T-cell (primary cell): ENCODE measurements at regions not wholly inside any gene's neighbourhood (a gene's known extent, or its start where the extent isn't known, plus 50 kb on each side); places are given as distances from the start of the nearest gene placed in this dataset.

Experiments used
- ATAC-seq, 4 experiments: fragments of 200-7000 bp in 3 of 4; fragments of 150-1000 bp in 1 of 4; cut with Tn5 transposase; replicated peaks in 1 of 4; 1 replicate in 3 of 4; 2 replicates in 1 of 4; pipeline ENCODE4 v1.10.0; 2021; ENCODE audit warnings: moderate library complexity in 3 of 4, mild to moderate bottlenecking in 2 of 4, moderate number of reproducible peaks in 1 of 4
- CTCF ChIA-PET, 2 donors: fragments of 300-600 bp; sonication (Branson Sonifier 250); formaldehyde crosslinking; loops; one replicate each; lab custom pipeline; 2022; ENCODE audit warnings: antibody characterized with exemption in 2 of 2; lab: Charles Lee
- POLR2A ChIA-PET, 2 donors: fragments of 300-600 bp; sonication (Branson Sonifier 250); formaldehyde crosslinking; loops; one replicate each; lab custom pipeline; 2022; ENCODE audit warnings: antibody characterized with exemption in 2 of 2; lab: Charles Lee
- DNase-seq, 35 experiments: peaks; one replicate each; pipeline versions ENCODE4 v3.0.0 to v3.0.0-alpha.2; 2013 to 2023
- H3K27ac ChIP-seq: one replicate; pipeline ENCODE4 v1.5.1; 2013; ENCODE audit warnings: low read length
- H3K27me3 ChIP-seq, 2 experiments: replicated peaks in 1 of 2; 1 replicate in 1 of 2; 2 replicates in 1 of 2; pipeline versions ENCODE4 v1.6.1 to v1.7.0; 2013; ENCODE audit warnings: low read length in 1 of 2, mixed read lengths in 1 of 2; ENCODE audit not compliant: control insufficient read depth in 2 of 2, insufficient read depth in 2 of 2; ENCODE audit errors: extremely low read depth in 1 of 2
- H3K36me3 ChIP-seq, 2 donors: 1 replicate in 1 of 2; 2 replicates in 1 of 2; pipeline versions ENCODE4 v1.6.1 to v1.7.0; 2013; ENCODE audit warnings: low read length in 1 of 2; ENCODE audit not compliant: control insufficient read depth in 2 of 2, insufficient read depth in 1 of 2; ENCODE audit errors: extremely low read depth in 1 of 2
- H3K4me1 ChIP-seq, 2 experiments: 1 replicate in 1 of 2; 2 replicates in 1 of 2; pipeline versions ENCODE4 v1.6.1 to v1.7.0; 2013; ENCODE audit warnings: low read length in 2 of 2, mixed read lengths in 1 of 2; ENCODE audit not compliant: insufficient read depth in 2 of 2, control insufficient read depth in 1 of 2; ENCODE audit errors: extremely low read depth in 1 of 2
- H3K4me3 ChIP-seq, 2 donors: 1 replicate in 1 of 2; 2 replicates in 1 of 2; pipeline versions ENCODE4 v1.5.1 to v1.7.0; 2013; ENCODE audit warnings: mild to moderate bottlenecking in 2 of 2, low read length in 1 of 2, moderate library complexity in 1 of 2; ENCODE audit not compliant: control insufficient read depth in 1 of 2; ENCODE audit errors: extremely low read depth in 1 of 2
- H3K9me3 ChIP-seq: 2 replicates; pipeline ENCODE4 v1.7.0; 2013
- H3K27ac Mint-ChIP-seq, 2 donors: one replicate each; pipeline ENCODE4 v1.8.0; 2020 to 2021; ENCODE audit warnings: mild to moderate bottlenecking in 2 of 2, mixed read lengths in 2 of 2
- H3K27me3 Mint-ChIP-seq, 2 donors: one replicate each; pipeline ENCODE4 v1.8.0; 2021 to 2022; ENCODE audit warnings: mixed read lengths in 2 of 2
- H3K36me3 Mint-ChIP-seq: one replicate; pipeline ENCODE4 v1.8.0; 2021; ENCODE audit warnings: mixed read lengths
- H3K4me1 Mint-ChIP-seq, 3 donors: one replicate each; pipeline ENCODE4 v1.8.0; 2020 to 2022; ENCODE audit warnings: mixed read lengths in 3 of 3, mild to moderate bottlenecking in 1 of 3
- H3K4me3 Mint-ChIP-seq, 3 donors: one replicate each; pipeline ENCODE4 v1.8.0; 2020 to 2022; ENCODE audit warnings: mild to moderate bottlenecking in 3 of 3, mixed read lengths in 3 of 3, moderate library complexity in 3 of 3
- H3K9me3 Mint-ChIP-seq, 3 donors: one replicate each; pipeline ENCODE4 v1.8.0; 2020 to 2022; ENCODE audit warnings: mixed read lengths in 3 of 3
- WGBS: methylation state at CpG from one replicate; pipeline ENCODE4 v1.1.5; 2013; ENCODE audit warnings: missing lambda C conversion rate; ENCODE audit not compliant: insufficient coverage; 5-methylcytosine and 5-hydroxymethylcytosine counted together

DNA sequence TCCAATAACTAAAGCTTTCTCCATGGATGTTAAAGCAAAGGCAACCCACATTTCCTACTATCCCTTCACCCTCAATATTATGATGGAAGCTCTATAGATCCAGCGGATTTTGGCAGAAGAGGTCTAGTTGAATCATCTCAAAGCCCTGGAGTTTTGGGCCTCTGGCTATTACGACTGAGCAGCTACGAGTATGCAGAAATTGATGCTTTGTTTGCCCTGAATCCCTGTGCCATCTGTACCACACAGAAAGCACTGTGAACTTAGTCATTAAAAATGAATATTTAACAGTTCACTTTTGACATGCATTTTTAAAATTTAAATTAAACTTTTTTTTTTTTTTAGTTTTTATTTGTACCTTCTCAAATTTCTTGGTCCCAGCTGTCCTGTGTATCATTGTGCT, 705.4 kb upstream of the PTBP2 start:
- no peak overlapping the region for H3K4me3 Mint-ChIP-seq
- ChIA-PET POLR2A (interaction anchor here in 1 of 2 donors (0.7 kb wide), 1 partner anchor 14 kb away, joined by 3 read pairs; no protein-coding TSS in a partner anchor), CTCF (no interaction called here)
- H3K36me3 Mint-ChIP-seq = no peaks in the 10 kb centered on the region
- H3K36me3 ChIP-seq = no peaks in the 10 kb centered on the region
- H3K9me3 Mint-ChIP-seq = peaks cover 5 to 8% (median 8%) of the 10 kb centered on the region in 3 donors
- no peaks in the 10 kb centered on the region for H3K9me3 ChIP-seq
- no peaks in the 10 kb centered on the region for H3K4me1 ChIP-seq
- ATAC-seq (no peak), DNase-seq (no peak)
- H3K27ac Mint-ChIP-seq = no peak overlapping the region
- H3K4me1 Mint-ChIP-seq = no peaks in the 10 kb centered on the region
- no peak overlapping the region for H3K4me3 ChIP-seq
- H3K27me3 Mint-ChIP-seq = no peaks in the 10 kb centered on the region
- no peak overlapping the region for H3K27ac ChIP-seq
- H3K27me3 ChIP-seq = no peaks in the 10 kb centered on the region
- no CpG with 5 or more reads among the region's 3 CpGs for WGBS

DNA sequence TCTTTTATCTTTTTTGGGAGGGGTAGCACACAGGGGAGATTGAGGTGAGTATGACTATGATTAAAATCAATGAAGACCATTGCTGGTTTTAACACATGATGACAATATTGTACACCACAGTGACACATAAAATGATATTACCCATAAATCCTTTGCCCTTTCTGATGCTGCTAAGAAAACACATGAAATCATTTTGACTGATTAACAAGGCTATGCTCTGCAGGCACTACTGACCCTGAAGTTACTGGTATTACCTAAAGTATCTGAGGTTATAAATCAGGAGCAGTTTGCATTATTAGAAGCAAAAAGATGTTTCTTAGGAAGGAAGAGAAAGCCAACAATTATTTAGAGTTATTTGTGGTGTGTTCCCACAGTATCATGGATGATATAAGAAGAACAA, 701.2 kb upstream of the PTBP2 start:
- H3K9me3 Mint-ChIP-seq = peaks cover 0 to 4% (median 1%) of the 10 kb centered on the region in 3 donors
- ATAC-seq (no peak), DNase-seq (no peak)
- Histone ChIP-seq H3K4me1 (no peaks in the 10 kb centered on the region), H3K27ac (no peak overlapping the region), H3K36me3 (no peaks in the 10 kb centered on the region), H3K4me3 (no peak overlapping the region), H3K9me3 (no peaks in the 10 kb centered on the region), H3K27me3 (no peaks in the 10 kb centered on the region)
- no peak overlapping the region for H3K27ac Mint-ChIP-seq
- H3K36me3 Mint-ChIP-seq = no peaks in the 10 kb centered on the region
- CTCF ChIA-PET = no interaction called here
- POLR2A ChIA-PET = no interaction called here
- H3K4me1 Mint-ChIP-seq = no peaks in the 10 kb centered on the region
- H3K4me3 Mint-ChIP-seq = no peak overlapping the region
- H3K27me3 Mint-ChIP-seq = no peaks in the 10 kb centered on the region

DNA sequence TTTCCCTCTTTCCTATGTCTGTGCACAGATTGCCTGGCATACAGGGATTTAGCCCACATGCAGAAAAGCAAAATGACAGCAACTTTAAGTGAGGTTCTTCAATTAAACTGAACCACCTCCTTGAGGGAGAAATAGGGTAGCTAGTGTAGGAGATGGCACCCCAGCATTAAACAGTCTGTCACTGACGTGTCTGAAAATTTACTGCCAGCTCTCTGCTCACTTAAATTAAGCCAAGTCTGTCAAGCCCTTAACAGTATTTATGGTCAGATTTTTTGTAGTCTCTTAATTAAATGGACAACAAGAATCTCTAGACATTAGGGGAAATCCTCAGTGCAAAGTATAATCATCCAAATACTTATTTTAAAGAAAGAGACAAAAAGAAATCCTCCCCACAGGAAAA, 696.5 kb upstream of the PTBP2 start:
- POLR2A ChIA-PET = no interaction called here
- ATAC-seq (no peak), DNase-seq (no peak)
- no peaks in the 10 kb centered on the region for H3K9me3 ChIP-seq
- no peaks in the 10 kb centered on the region for H3K27me3 ChIP-seq
- WGBS = no CpG with 5 or more reads among the region's 1 CpG
- no peaks in the 10 kb centered on the region for H3K27me3 Mint-ChIP-seq
- no peaks in the 10 kb centered on the region for H3K36me3 ChIP-seq
- no peak overlapping the region for H3K27ac Mint-ChIP-seq
- no peaks in the 10 kb centered on the region for H3K36me3 Mint-ChIP-seq
- H3K4me1 ChIP-seq = no peaks in the 10 kb centered on the region
- no peak overlapping the region for H3K4me3 Mint-ChIP-seq
- H3K4me3 ChIP-seq = no peak overlapping the region
- CTCF ChIA-PET = no interaction called here
- no peak overlapping the region for H3K27ac ChIP-seq
- no peaks in the 10 kb centered on the region for H3K9me3 Mint-ChIP-seq
- H3K4me1 Mint-ChIP-seq = no peaks in the 10 kb centered on the region

DNA sequence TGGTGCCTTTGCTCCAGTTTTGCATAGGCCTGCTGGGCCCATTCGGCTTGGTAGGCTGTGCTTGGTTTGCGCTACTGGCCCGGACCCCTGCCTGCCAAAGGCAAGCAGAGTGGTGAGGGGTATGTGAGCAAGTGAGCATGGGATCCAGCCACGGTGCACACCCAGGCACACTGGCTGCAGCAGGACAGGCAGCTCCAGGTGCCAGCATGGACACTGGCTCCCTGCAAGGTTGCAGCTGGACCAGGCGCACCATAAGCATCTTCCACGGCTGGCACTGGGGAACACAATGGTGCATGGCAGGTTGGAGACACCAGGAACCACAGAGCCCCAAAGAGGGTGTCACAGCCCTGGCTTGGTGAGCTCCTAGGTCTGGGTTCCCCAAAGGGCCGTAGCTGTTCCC, 693.5 kb upstream of the PTBP2 start:
- no peak overlapping the region for H3K27ac ChIP-seq
- no peak for DNase-seq
- Mint-ChIP-seq H3K4me1 (no peaks in the 10 kb centered on the region), H3K9me3 (peaks cover 0 to under 1% (median 0%) of the 10 kb centered on the region in 3 donors), H3K4me3 (no peak overlapping the region), H3K27me3 (no peaks in the 10 kb centered on the region), H3K27ac (no peak overlapping the region), H3K36me3 (no peaks in the 10 kb centered on the region)
- no peaks in the 10 kb centered on the region for H3K4me1 ChIP-seq
- no peak for ATAC-seq
- 90% methylated on average over 6 of the region's 7 CpGs for WGBS
- ChIA-PET CTCF (no interaction called here), POLR2A (no interaction called here)
- H3K4me3 ChIP-seq = no peak overlapping the region
- H3K9me3 ChIP-seq = no peaks in the 10 kb centered on the region
- no peaks in the 10 kb centered on the region for H3K36me3 ChIP-seq
- no peaks in the 10 kb centered on the region for H3K27me3 ChIP-seq

DNA sequence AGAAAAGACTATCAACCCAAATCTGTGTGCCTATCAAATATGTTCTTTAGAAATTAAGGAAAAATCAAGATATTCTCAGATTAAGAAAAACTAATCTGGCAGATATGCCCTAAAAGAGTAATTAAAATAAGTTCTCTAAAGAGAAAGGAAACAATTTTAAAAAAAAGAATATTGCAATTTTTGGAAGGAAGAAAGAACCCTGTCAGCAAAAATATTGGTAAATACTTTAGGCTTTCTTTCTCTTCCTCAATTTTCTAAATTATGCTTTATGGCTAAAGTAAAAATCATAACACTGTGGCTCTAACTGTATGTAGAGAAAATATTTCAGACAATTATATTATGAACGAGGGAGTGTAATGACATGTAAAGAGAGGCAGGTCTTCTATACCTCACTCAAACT, 691.3 kb upstream of the PTBP2 start:
- Mint-ChIP-seq H3K27ac (no peak overlapping the region), H3K4me3 (no peak overlapping the region), H3K36me3 (no peaks in the 10 kb centered on the region), H3K4me1 (no peaks in the 10 kb centered on the region), H3K9me3 (peaks cover 0 to 8% (median 2%) of the 10 kb centered on the region in 3 donors), H3K27me3 (no peaks in the 10 kb centered on the region)
- H3K27me3 ChIP-seq = no peaks in the 10 kb centered on the region
- DNase-seq = no peak
- no peaks in the 10 kb centered on the region for H3K36me3 ChIP-seq
- ATAC-seq = no peak
- POLR2A ChIA-PET = no interaction called here
- H3K4me1 ChIP-seq = no peaks in the 10 kb centered on the region
- CTCF ChIA-PET = no interaction called here
- no CpG with 5 or more reads among the region's 1 CpG for WGBS
- no peak overlapping the region for H3K4me3 ChIP-seq
- no peak overlapping the region for H3K27ac ChIP-seq
- no peaks in the 10 kb centered on the region for H3K9me3 ChIP-seq

DNA sequence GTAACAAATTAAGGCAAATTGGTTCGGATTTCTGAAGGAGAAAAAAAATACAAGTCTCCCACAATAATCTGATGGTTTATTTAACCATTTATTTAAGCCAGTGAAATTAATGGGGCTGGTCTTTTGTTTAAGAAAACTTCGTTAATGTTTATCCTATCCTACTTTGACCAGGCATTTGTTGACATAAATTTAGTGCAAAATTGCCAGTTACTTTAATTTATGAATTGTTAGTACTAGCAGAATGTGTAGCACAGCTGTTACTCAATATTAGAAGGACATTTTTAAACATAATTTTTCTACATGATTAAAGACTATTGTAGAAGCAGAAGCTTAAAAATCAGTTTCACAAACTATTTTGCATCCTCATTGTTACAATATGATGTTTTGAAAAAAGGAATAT, 687.6 kb upstream of the PTBP2 start:
- ATAC-seq (no peak), DNase-seq (no peak)
- Histone ChIP-seq H3K27me3 (no peaks in the 10 kb centered on the region), H3K9me3 (no peaks in the 10 kb centered on the region), H3K27ac (no peak overlapping the region), H3K4me1 (no peaks in the 10 kb centered on the region), H3K36me3 (no peaks in the 10 kb centered on the region), H3K4me3 (no peak overlapping the region)
- WGBS = no CpG with 5 or more reads among the region's 2 CpGs
- H3K4me3 Mint-ChIP-seq = no peak overlapping the region
- no peaks in the 10 kb centered on the region for H3K36me3 Mint-ChIP-seq
- peaks cover 4 to 8% (median 7%) of the 10 kb centered on the region in 3 donors for H3K9me3 Mint-ChIP-seq
- ChIA-PET CTCF (no interaction called here), POLR2A (no interaction called here)
- H3K27me3 Mint-ChIP-seq = no peaks in the 10 kb centered on the region
- no peak overlapping the region for H3K27ac Mint-ChIP-seq
- no peaks in the 10 kb centered on the region for H3K4me1 Mint-ChIP-seq

DNA sequence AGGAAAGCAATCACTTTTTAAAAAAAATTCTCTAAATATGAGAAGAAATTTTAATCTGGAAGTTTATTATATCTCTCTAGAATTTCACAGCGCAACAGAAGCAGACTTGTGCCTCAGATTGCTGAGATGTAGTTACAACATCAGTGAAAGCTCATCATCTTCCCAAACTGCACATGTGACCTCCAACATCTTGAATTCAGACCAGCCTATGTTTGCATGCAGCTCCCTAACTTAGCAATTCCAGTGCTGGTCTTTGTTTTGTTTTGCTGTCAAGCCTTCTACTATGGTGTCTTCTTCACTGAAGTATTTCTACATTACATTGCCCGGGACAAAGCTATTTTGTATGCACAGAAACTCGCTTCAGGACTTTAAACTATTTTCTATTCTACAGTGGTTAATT, 684.8 kb upstream of the PTBP2 start:
- no peaks in the 10 kb centered on the region for H3K36me3 ChIP-seq
- Mint-ChIP-seq H3K36me3 (no peaks in the 10 kb centered on the region), H3K27ac (no peak overlapping the region), H3K27me3 (no peaks in the 10 kb centered on the region), H3K4me3 (no peak overlapping the region), H3K9me3 (peaks cover 4 to 8% (median 7%) of the 10 kb centered on the region in 3 donors), H3K4me1 (no peaks in the 10 kb centered on the region)
- ATAC-seq = no peak
- ChIA-PET POLR2A (no interaction called here), CTCF (no interaction called here)
- no peak overlapping the region for H3K4me3 ChIP-seq
- H3K27me3 ChIP-seq = no peaks in the 10 kb centered on the region
- DNase-seq = no peak
- no peaks in the 10 kb centered on the region for H3K9me3 ChIP-seq
- no peak overlapping the region for H3K27ac ChIP-seq
- H3K4me1 ChIP-seq = no peaks in the 10 kb centered on the region
- WGBS = no CpG with 5 or more reads among the region's 3 CpGs
